Caco-2 (cell line): ENCODE measurements at regions not wholly inside any gene's neighbourhood (a gene's known extent, or its start where the extent isn't known, plus 50 kb on each side); places are given as distances from the start of the nearest gene placed in this dataset.

ENCODE experiments used
- BruUV-seq: library from RNA; stranded (reverse); fragments of 400-500 nt; replicated peaks from 2 replicates; lab custom pipeline; 2021; lab: Mats Ljungman, UMichigan
- CTCF ChIA-PET: fragments of 300-600 bp; sonication (Branson Sonifier 250); formaldehyde crosslinking; loops from one replicate; lab custom pipeline; 2022; ENCODE audit warnings: antibody characterized with exemption; lab: Charles Lee
- POLR2A ChIA-PET: fragments of 300-600 bp; sonication (Branson Sonifier 250); formaldehyde crosslinking; loops from one replicate; lab custom pipeline; 2022; ENCODE audit warnings: antibody characterized with exemption; lab: Charles Lee
- DNase-seq, 2 experiments: peaks; one replicate each; pipeline versions ENCODE4 v3.0.0 to v3.0.0-alpha.2; 2020 to 2022
- H3K27me3 ChIP-seq: replicated peaks from 2 replicates; pipeline ENCODE4 v1.6.0; 2011; ENCODE audit warnings: low read length; ENCODE audit not compliant: control insufficient read depth, insufficient read depth
- H3K36me3 ChIP-seq: 2 replicates; pipeline ENCODE4 v1.5.1; 2011; ENCODE audit warnings: low read length; ENCODE audit not compliant: control insufficient read depth, insufficient read depth
- H3K4me1 ChIP-seq: fragments of 250-450 bp; sonication (Bioruptor Pico); 2 replicates; pipeline ENCODE4 v1.5.1; 2020; ENCODE audit warnings: mild to moderate bottlenecking
- H3K4me3 ChIP-seq: 2 replicates; pipeline ENCODE4 v1.5.1; 2011; ENCODE audit warnings: low read depth, mild to moderate bottlenecking, control low read depth, low read length
- H3K9me3 ChIP-seq: fragments of 250-450 bp; sonication (Bioruptor Pico); 2 replicates; pipeline ENCODE4 v1.5.1; 2020; ENCODE audit warnings: mild to moderate bottlenecking, moderate library complexity
- H3K27ac Mint-ChIP-seq: one replicate; pipeline ENCODE4 v1.8.0; 2022; ENCODE audit warnings: mixed read lengths; ENCODE audit not compliant: unreplicated experiment
- H3K27me3 Mint-ChIP-seq: one replicate; pipeline ENCODE4 v1.8.0; 2022; ENCODE audit warnings: mixed read lengths; ENCODE audit not compliant: insufficient read depth, unreplicated experiment
- H3K36me3 Mint-ChIP-seq: one replicate; pipeline ENCODE4 v1.8.0; 2022; ENCODE audit warnings: mild to moderate bottlenecking, mixed read lengths; ENCODE audit not compliant: insufficient read depth, unreplicated experiment
- H3K4me1 Mint-ChIP-seq: one replicate; pipeline ENCODE4 v1.8.0; 2022; ENCODE audit warnings: low read depth, mixed read lengths; ENCODE audit not compliant: unreplicated experiment
- H3K4me3 Mint-ChIP-seq: one replicate; pipeline ENCODE4 v1.8.0; 2022; ENCODE audit warnings: mild to moderate bottlenecking, moderate library complexity, mixed read lengths; ENCODE audit not compliant: unreplicated experiment
- H3K9me3 Mint-ChIP-seq: one replicate; pipeline ENCODE4 v1.8.0; 2022; ENCODE audit warnings: mixed read lengths; ENCODE audit not compliant: unreplicated experiment
- CTCF ChIP-seq, 2 experiments: fragments of 200-600 bp in 1 of 2; IDR thresholded peaks; 1 replicate in 1 of 2; 2 replicates in 1 of 2; pipeline versions ENCODE4 v1.5.1 to v1.8.0; 2011 to 2022; ENCODE audit warnings: antibody characterized with exemption in 1 of 2, control low read depth in 1 of 2, inconsistent platforms in 1 of 2, low read depth in 1 of 2, low read length in 1 of 2, mild to moderate bottlenecking in 1 of 2, moderate library complexity in 1 of 2; ENCODE audit not compliant: insufficient read depth in 1 of 2, severe bottlenecking in 1 of 2, unreplicated experiment in 1 of 2
- intact Hi-C: fragments of 100-400 bp; cut with micrococcal nuclease; formaldehyde crosslinking; loops from one replicate; pipeline ENCODE4 v1.10.0; 2022; ENCODE audit not compliant: unreplicated experiment

DNA sequence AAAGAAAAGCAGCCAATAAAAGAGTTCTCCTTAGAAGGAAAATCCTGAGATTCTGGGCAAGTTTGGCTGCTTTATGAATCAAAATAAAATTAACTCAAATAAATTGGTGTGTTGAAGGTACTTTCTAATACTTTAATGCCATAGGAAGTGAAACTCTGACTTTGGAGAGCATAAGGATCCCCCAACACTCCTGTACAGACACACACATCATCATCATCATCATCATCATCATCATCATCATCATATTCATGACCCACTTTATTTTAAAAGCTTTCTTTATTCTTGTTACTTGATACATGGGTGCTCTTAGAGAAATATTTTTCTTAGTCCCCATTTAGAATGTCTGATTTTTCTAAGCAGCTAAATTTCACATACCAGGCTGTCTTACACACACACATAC lies 283.1 kb upstream of the CYRIA start:
- intact Hi-C loops, result no loop called here
- BruUV-seq, result no TSS peak
- CTCF ChIA-PET, result no interaction called here
- H3K4me1 Mint-ChIP-seq, result no peaks in the 10 kb centered on the region
- Histone ChIP-seq H3K27me3 (no peaks in the 10 kb centered on the region), H3K4me3 (no peak overlapping the region), H3K9me3 (no peaks in the 10 kb centered on the region), H3K36me3 (no peaks in the 10 kb centered on the region), H3K4me1 (no peaks in the 10 kb centered on the region)
- H3K9me3 Mint-ChIP-seq, result no peaks in the 10 kb centered on the region
- H3K36me3 Mint-ChIP-seq, result no peaks in the 10 kb centered on the region
- no peak for DNase-seq
- POLR2A ChIA-PET, result interaction anchor here (0.6 kb wide), 1 partner anchor 698 kb away, joined by 3 read pairs; no protein-coding TSS in a partner anchor
- H3K27ac Mint-ChIP-seq, result no peak overlapping the region
- no peaks in the 10 kb centered on the region for H3K27me3 Mint-ChIP-seq
- H3K4me3 Mint-ChIP-seq, result no peak overlapping the region
- TF ChIP-seq CTCF (IDR thresholded peaks at IDR 0.05; ENCODE audit: insufficient read depth in 1 of 2, low read depth in 1 of 2, low read length in 1 of 2, severe bottlenecking in 1 of 2, unreplicated experiment in 1 of 2), result no peak

GRCh38 chr2:16948053-16948452 lies 282.4 kb upstream of the CYRIA start:
- no peak for DNase-seq
- ChIA-PET CTCF (no interaction called here), POLR2A (no interaction called here)
- TF ChIP-seq CTCF (IDR thresholded peaks at IDR 0.05; ENCODE audit: insufficient read depth in 1 of 2, low read depth in 1 of 2, low read length in 1 of 2, severe bottlenecking in 1 of 2, unreplicated experiment in 1 of 2), result no peak
- Mint-ChIP-seq H3K4me3 (no peak overlapping the region), H3K27ac (no peak overlapping the region), H3K36me3 (no peaks in the 10 kb centered on the region), H3K9me3 (no peaks in the 10 kb centered on the region), H3K27me3 (no peaks in the 10 kb centered on the region), H3K4me1 (no peaks in the 10 kb centered on the region)
- intact Hi-C loops, result no loop called here
- Histone ChIP-seq H3K4me1 (no peaks in the 10 kb centered on the region), H3K9me3 (no peaks in the 10 kb centered on the region), H3K27me3 (no peaks in the 10 kb centered on the region), H3K4me3 (no peak overlapping the region), H3K36me3 (no peaks in the 10 kb centered on the region)
- no TSS peak for BruUV-seq

DNA sequence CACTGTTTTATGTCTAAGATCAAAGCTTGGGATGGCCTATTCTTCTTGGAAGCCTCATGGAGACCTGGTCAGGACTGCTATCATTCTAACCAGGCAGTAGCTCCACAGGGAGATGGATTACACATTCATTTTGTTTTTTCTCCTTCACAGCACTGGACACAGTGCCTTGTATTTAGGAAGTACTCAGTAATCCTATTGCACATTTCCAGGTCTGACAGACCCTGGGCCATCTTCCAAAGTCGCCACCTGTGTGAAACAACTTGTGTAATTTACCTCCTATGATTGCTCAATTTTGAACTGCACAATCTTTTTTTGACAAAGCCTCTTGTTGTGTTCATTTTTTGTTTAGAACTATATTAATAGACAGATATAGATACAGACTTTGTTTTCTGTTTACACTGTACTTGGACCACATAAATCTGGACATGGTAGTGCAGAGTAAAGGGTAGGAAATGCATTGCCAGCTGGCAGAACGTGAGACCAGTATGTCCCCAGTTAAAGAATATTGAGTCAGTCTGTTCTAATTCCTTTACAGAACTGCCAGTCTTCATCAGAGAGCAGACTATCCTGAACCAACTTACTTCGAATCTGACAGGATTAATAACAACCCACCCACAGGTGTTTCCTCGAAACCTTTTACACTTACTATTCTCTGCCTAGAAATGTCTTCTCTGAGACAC lies 277.8 kb upstream of the CYRIA start:
- DNase-seq, result no peak
- no peaks in the 10 kb centered on the region for H3K36me3 ChIP-seq
- intact Hi-C loops, result no loop called here
- Mint-ChIP-seq H3K27me3 (no peaks in the 10 kb centered on the region), H3K27ac (no peak overlapping the region), H3K36me3 (no peaks in the 10 kb centered on the region), H3K4me1 (no peaks in the 10 kb centered on the region), H3K9me3 (no peaks in the 10 kb centered on the region), H3K4me3 (no peak overlapping the region)
- ChIA-PET CTCF (no interaction called here), POLR2A (no interaction called here)
- no peaks in the 10 kb centered on the region for H3K4me1 ChIP-seq
- no peak for TF ChIP-seq CTCF (IDR thresholded peaks at IDR 0.05; ENCODE audit: insufficient read depth in 1 of 2, low read depth in 1 of 2, low read length in 1 of 2, severe bottlenecking in 1 of 2, unreplicated experiment in 1 of 2)
- no peaks in the 10 kb centered on the region for H3K27me3 ChIP-seq
- H3K4me3 ChIP-seq, result no peak overlapping the region
- BruUV-seq, result no TSS peak
- no peaks in the 10 kb centered on the region for H3K9me3 ChIP-seq
